Ovary (tissue), 3 donors: ENCODE measurements at regions not wholly inside any gene's neighbourhood (a gene's known extent, or its start where the extent isn't known, plus 50 kb on each side); places are given as distances from the start of the nearest gene placed in this dataset.

Source experiments
- CTCF ChIP-seq, 3 donors: fragments of 450-650 bp in 2 of 3; fragments of 200-600 bp in 1 of 3; IDR thresholded peaks; one replicate each; pipeline versions ENCODE4 v1.5.1 to v1.8.0; 2016 to 2022; ENCODE audit warnings: antibody characterized with exemption in 3 of 3, mild to moderate bottlenecking in 1 of 3
- POLR2A ChIP-seq: fragments of 450-650 bp; IDR thresholded peaks from one replicate; pipeline ENCODE4 v1.6.1; 2017; ENCODE audit warnings: antibody characterized with exemption, mild to moderate bottlenecking, moderate library complexity
- donor health status: DM: no; HTN: no; CAD: no.

- TF ChIP-seq CTCF (IDR thresholded peaks at IDR 0.05) (no peak), POLR2A (no peak)
Observed at GRCh38 chr2:133676392-133677130, 108.3 kb upstream of the NCKAP5 start.
